GM18505 (cell line): ENCODE measurements at regions not wholly inside any gene's neighbourhood (a gene's known extent, or its start where the extent isn't known, plus 50 kb on each side); places are given as distances from the start of the nearest gene placed in this dataset.
"Not testable (repeated sequence)": the region's sequence is repeated elsewhere in the genome, so short reads cannot be mapped to it uniquely, and the experiment has no call there.

Source experiments
- ATAC-seq: cut with Tn5 transposase; IDR thresholded peaks from one replicate; pipeline ENCODE4 v1.9.1; 2021; ENCODE audit not compliant: unreplicated experiment
- POLR2A ChIP-seq: IDR thresholded peaks from 4 replicates; pipeline ENCODE4 v1.6.1; 2011; ENCODE audit warnings: borderline replicate concordance; ENCODE audit not compliant: insufficient read depth, insufficient read length; ENCODE audit errors: extremely low read depth

GRCh38 chr9:102253099-102253498 is 514.7 kb upstream of the GRIN3A start:
- ATAC-seq = no peak
- TF ChIP-seq POLR2A = no peak

DNA sequence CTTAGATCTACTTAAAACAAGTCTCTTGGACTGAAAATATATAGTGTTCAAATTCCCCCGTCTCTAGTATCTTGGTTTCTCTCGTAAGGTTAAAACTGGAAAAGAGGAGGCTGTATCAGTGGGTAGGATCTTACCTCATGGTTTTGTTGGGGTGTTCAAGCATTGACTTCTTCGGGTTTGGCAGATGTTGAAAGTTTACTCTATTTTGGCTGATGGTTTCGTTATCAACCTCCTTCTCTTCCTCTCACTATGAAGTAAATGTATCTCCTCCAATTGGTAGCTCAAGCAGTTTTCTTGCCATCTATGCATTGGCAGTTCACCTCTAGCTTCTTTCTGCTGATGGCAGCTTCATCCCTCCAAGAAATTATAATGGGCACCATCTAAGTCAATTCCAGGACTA is 506.5 kb upstream of the GRIN3A start:
- TF ChIP-seq POLR2A = no peak
- ATAC-seq = no peak

- no peak for TF ChIP-seq POLR2A
- no peak for ATAC-seq
Measured at GRCh38 chr9:102237520-102237919, 499.1 kb upstream of the GRIN3A start.

GRCh38 chr9:102237094-102237493 is 498.6 kb upstream of the GRIN3A start:
- no peak for ATAC-seq
- TF ChIP-seq POLR2A = no peak

DNA sequence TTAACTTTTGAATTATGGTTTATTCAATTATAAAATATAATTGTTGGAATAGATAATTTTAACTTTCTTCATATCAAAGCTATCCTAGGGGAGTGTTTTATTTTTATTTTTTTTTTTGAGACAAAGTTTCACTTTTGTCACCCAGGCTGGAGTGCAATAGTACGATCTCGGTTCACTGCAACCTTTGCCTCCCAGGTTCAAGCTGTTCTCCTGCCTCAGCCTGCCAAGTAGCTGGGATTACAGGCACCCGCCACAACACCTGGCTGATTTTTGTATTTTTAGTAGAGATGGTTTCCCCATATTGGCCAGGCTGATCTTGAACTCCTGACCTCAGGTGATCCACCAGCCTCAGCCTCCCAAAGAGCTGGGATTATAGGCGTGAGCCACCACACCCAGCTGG is 489.0 kb upstream of the GRIN3A start:
- ATAC-seq = not testable (repeated sequence)

GRCh38 chr9:102225841-102226441 is 487.5 kb upstream of the GRIN3A start:
- TF ChIP-seq POLR2A = no peak
- ATAC-seq = no peak

DNA sequence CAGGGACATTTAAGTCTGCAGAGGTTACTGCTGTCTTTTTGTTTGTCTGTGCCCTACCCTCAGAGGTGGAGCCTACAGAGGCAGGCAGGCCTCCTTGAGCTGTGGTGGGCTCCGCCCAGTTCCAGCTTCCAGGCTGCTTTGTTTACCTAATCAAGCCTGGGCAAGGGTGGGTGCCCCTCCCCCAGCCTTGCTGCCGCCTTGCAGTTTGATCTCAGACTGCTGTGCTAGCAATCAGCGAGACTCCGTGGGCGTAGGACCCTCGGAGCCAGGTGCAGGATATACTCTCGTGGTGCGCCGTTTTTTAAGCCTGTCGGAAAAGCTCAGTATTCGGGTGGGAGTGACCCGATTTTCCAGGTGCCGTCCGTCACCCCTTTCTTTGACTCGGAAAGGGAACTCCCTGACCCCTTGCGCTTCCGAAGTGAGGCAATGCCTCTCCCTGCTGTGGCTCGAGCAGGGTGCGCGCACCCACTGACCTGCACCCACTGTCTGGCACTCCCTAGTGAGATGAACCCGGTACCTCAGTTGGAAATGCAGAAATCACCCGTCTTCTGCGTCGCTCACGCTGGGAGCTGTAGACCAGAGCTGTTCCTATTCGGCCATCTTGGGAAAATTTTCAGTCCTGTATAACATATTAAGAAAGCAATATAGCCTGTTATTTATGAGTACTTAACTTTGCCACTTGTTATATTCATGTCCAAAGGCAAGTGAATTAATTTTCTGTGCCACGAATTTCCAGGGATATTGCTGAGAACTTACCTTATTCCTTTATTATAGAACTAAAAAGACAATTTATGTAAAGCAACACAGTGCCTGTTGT is 485.1 kb upstream of the GRIN3A start:
- not testable (repeated sequence) for ATAC-seq

- ATAC-seq = no peak
Measured at GRCh38 chr9:102209176-102209575, 470.7 kb upstream of the GRIN3A start.

DNA sequence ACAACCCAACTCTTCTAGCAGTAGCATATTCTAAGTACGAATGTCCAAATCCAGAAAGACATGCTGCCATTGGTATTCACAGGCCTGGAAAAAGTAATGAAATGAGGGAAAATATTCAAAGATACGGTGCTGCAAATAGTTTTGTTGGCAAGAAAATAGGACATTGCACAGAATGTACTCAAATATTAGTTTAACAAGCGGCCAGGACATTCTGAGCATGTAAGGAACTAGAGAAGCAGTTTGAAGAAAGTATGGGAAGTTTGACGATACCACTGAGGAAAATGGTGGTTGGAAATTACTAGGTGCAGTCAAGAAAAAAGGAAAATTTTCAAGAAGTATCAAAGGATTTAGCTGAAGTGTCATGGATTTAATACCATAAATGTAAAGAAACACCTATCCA is 468.0 kb upstream of the GRIN3A start:
- TF ChIP-seq POLR2A = no peak
- no peak for ATAC-seq

More at GRCh38 chr9:102209176-102209575, 470.7 kb upstream of the GRIN3A start:
- no peak for TF ChIP-seq POLR2A

GRCh38 chr9:102205251-102205650 is 466.8 kb upstream of the GRIN3A start:
- TF ChIP-seq POLR2A = no peak
- no peak for ATAC-seq

DNA sequence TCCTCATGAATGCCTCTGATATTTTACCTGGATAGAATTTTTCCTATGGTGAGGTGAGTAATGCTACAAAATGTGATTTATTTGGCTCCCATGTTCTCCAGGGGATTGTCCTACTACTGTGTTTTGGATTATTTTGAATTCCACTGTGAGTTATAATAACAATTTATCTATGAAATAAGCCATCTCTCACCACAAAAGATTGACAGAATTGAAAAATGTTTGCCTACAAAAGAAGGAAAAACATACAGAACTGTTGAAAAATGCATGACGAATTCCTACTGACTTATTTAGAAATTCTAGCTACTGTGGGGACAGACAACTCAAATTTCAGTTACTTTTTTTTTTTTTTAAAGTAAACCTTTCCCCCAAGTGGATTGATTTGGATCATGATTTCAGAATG is 463.7 kb upstream of the GRIN3A start:
- no peak for TF ChIP-seq POLR2A
- no peak for ATAC-seq

DNA sequence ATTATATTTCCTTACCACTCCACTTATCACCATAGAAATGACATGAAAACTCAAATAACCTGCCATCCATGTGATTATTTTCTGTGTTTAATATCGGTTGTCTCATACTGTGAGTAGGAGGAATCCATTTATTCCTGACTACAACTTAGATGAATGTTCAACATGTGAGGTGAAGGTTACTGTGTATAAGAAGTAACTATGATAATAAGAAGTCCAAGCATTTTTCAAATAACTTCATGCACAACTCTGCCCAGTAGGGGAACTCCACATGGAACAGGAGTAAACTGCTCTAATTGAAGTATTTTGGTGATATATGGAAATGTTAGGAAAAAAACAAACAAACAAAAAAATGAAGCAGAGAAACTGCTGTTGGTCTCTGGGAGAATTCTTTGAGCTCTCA is 447.5 kb upstream of the GRIN3A start:
- ATAC-seq = no peak
- TF ChIP-seq POLR2A = no peak

DNA sequence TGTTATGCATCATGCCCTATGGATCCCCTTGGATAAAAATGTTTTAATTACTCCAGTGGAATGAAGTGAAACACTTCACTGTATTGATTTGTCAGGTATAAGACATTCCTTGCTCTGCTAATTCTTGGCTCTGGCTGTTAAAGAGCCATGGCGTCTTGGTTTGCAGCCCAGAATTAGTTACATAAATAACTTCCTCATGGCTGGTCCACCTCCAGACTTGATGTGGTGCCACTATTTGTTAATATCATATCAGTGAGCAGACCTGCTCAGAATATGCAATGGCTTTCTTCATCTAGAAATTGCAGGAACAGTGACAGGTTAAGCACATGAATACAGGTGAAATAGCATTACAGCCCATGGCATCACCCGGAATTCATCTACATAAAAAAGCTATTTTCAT is 446.9 kb upstream of the GRIN3A start:
- no peak for TF ChIP-seq POLR2A

DNA sequence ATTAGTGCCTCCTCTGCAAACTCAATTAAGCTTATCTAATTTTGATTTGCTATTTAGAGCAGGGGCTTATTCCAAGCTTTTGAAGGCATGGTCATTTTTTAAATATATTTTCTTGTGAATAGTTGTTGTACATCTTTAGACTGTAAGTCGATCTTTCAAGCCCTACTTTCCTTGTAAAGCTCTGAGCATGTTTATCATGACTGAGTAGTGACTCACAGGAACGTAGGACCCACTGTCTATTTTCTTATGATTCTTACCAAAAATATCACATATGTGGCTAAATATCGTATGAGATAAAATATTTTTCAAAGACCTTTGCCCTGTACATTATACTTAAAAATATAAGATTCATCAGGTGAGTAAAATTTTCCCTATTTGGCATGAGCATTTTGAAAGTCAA is 440.4 kb upstream of the GRIN3A start:
- ATAC-seq = no peak
- TF ChIP-seq POLR2A = no peak

More for the DNA sequence above, 446.9 kb upstream of the GRIN3A start:
- no peak for ATAC-seq

DNA sequence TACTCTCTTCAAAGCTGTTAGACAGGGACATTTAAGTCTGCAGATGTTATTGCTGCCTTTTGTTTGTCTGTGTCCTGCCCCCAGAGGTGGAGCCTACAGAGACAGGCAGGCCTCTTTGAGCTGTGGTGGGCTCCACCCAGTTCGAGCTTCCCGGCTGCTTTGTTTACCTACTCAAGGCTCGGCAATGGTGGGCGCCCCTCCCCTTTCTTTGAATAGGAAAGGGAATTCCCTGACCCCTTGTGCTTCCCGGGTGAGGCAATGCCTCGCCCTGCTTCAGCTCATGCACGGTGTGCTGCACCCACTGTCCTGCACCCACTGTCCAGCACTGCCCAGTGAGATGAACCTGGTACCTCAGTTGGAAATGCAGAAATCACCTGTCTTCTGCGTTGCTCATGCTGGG is 435.8 kb upstream of the GRIN3A start:
- not testable (repeated sequence) for ATAC-seq
